SH-SY5Y (cell line): ENCODE measurements at regions not wholly inside any gene's neighbourhood (a gene's known extent, or its start where the extent isn't known, plus 50 kb on each side); places are given as distances from the start of the nearest gene placed in this dataset.

Experiments used
- GATA2 ChIP-seq: IDR thresholded peaks from 2 replicates; pipeline ENCODE4 v1.6.1; 2011; ENCODE audit warnings: mild to moderate bottlenecking, low read depth, low read length
- GATA3 ChIP-seq: IDR thresholded peaks from 2 replicates; pipeline ENCODE4 v1.6.1; 2011; ENCODE audit warnings: low read depth, mild to moderate bottlenecking, low read length, moderate library complexity

GRCh38 chr4:85298037-85298436 lies 176.9 kb upstream of the ARHGAP24 start:
- no peak for TF ChIP-seq GATA3
- TF ChIP-seq GATA2 = no peak

- TF ChIP-seq GATA2 (no peak), GATA3 (no peak)
Observed at GRCh38 chr4:85302193-85302736, 172.7 kb upstream of the ARHGAP24 start.

- TF ChIP-seq GATA2 = no peak
Observed at GRCh38 chr4:85302756-85303155, 172.2 kb upstream of the ARHGAP24 start.

- no peak for TF ChIP-seq GATA3
- no peak for TF ChIP-seq GATA2
Observed at GRCh38 chr4:85318415-85318814, 156.5 kb upstream of the ARHGAP24 start.

- no peak for TF ChIP-seq GATA2
- TF ChIP-seq GATA3 = no peak
Observed at GRCh38 chr4:85358831-85359230, 116.1 kb upstream of the ARHGAP24 start.

GRCh38 chr4:85362550-85362949 lies 112.4 kb upstream of the ARHGAP24 start:
- TF ChIP-seq GATA2 (no peak), GATA3 (no peak)

GRCh38 chr4:85367815-85368214 lies 107.1 kb upstream of the ARHGAP24 start:
- TF ChIP-seq GATA3 (no peak), GATA2 (no peak)

GRCh38 chr4:85368240-85368639 lies 106.7 kb upstream of the ARHGAP24 start:
- TF ChIP-seq GATA2 (no peak), GATA3 (no peak)

- TF ChIP-seq GATA2 = no peak
- TF ChIP-seq GATA3 = no peak
Observed at GRCh38 chr4:85368932-85369331, 106.0 kb upstream of the ARHGAP24 start.

GRCh38 chr4:85369703-85370380 lies 105.1 kb upstream of the ARHGAP24 start:
- TF ChIP-seq GATA2 (no peak), GATA3 (no peak)

- TF ChIP-seq GATA3 (no peak), GATA2 (no peak)
Observed at GRCh38 chr4:85370400-85371032, 104.4 kb upstream of the ARHGAP24 start.

- TF ChIP-seq GATA2 = no peak
- TF ChIP-seq GATA3 = no peak
Observed at GRCh38 chr4:85372966-85373365, 102.0 kb upstream of the ARHGAP24 start.

- no peak for TF ChIP-seq GATA2
- TF ChIP-seq GATA3 = no peak
Observed at GRCh38 chr4:85376285-85376684, 98.7 kb upstream of the ARHGAP24 start.

- TF ChIP-seq GATA2 (no peak), GATA3 (no peak)
Observed at GRCh38 chr4:85381968-85382367, 93.0 kb upstream of the ARHGAP24 start.

GRCh38 chr4:85391071-85391470 lies 83.9 kb upstream of the ARHGAP24 start:
- TF ChIP-seq GATA3 = no peak
- TF ChIP-seq GATA2 = no peak
